Endodermal cell (in vitro differentiated cells): ENCODE measurements at regions not wholly inside any gene's neighbourhood (a gene's known extent, or its start where the extent isn't known, plus 50 kb on each side); places are given as distances from the start of the nearest gene placed in this dataset.
A peak's percentile ranks its signal among the peaks of the same experiment; 100 is the strongest.

ENCODE experiments used
- DNase-seq: peaks from one replicate; pipeline ENCODE4 v3.0.0-alpha.2; 2017
- H3K27ac ChIP-seq: 2 replicates; pipeline ENCODE4 v1.5.1; 2013; ENCODE audit warnings: mild to moderate bottlenecking, low read depth, low read length, moderate library complexity
- H3K27me3 ChIP-seq: 2 replicates; pipeline ENCODE4 v1.6.1; 2013; ENCODE audit warnings: mild to moderate bottlenecking, low read length, moderate library complexity; ENCODE audit not compliant: insufficient read depth, control insufficient read depth, poor library complexity, severe bottlenecking
- H3K36me3 ChIP-seq: 2 replicates; pipeline ENCODE4 v1.7.0; 2013; ENCODE audit warnings: mild to moderate bottlenecking, low read length, moderate library complexity; ENCODE audit not compliant: control insufficient read depth, insufficient read depth
- H3K4me1 ChIP-seq: one replicate; pipeline ENCODE4 v1.7.0; 2013; ENCODE audit warnings: low read length; ENCODE audit not compliant: control insufficient read depth, insufficient read depth
- H3K4me3 ChIP-seq: 2 replicates; pipeline ENCODE4 v1.5.1; 2013; ENCODE audit warnings: mild to moderate bottlenecking, low read length, moderate library complexity
- H3K9ac ChIP-seq: 2 replicates; pipeline ENCODE4 v1.6.1; 2013; ENCODE audit warnings: mild to moderate bottlenecking, low read length, moderate library complexity; ENCODE audit not compliant: poor library complexity, severe bottlenecking; ENCODE audit errors: extremely low read depth
- H3K9me3 ChIP-seq: 2 replicates; pipeline ENCODE4 v1.6.1; 2013; ENCODE audit warnings: mild to moderate bottlenecking, low read length, moderate library complexity; ENCODE audit not compliant: control insufficient read depth
- H3K27ac Mint-ChIP-seq: 2 replicates; pipeline ENCODE4 v1.8.0; 2020; ENCODE audit warnings: mixed read lengths
- H3K27me3 Mint-ChIP-seq: 2 replicates; pipeline ENCODE4 v1.8.0; 2021; ENCODE audit warnings: mild to moderate bottlenecking, mixed read lengths; ENCODE audit not compliant: insufficient read depth
- H3K36me3 Mint-ChIP-seq: 2 replicates; pipeline ENCODE4 v1.8.0; 2020; ENCODE audit warnings: low read depth, mixed read lengths
- H3K4me1 Mint-ChIP-seq: 2 replicates; pipeline ENCODE4 v1.8.0; 2020; ENCODE audit warnings: mixed read lengths
- H3K4me3 Mint-ChIP-seq: 2 replicates; pipeline ENCODE4 v1.8.0; 2020; ENCODE audit warnings: mild to moderate bottlenecking, moderate library complexity, mixed read lengths
- H3K9me3 Mint-ChIP-seq: 2 replicates; pipeline ENCODE4 v1.8.0; 2020; ENCODE audit warnings: mild to moderate bottlenecking, mixed read lengths
- CTCF ChIP-seq: fragments of 200-600 bp; sonication (generic); conservative IDR thresholded peaks from 2 replicates; pipeline ENCODE4 v1.5.0; 2021; ENCODE audit warnings: antibody characterized with exemption, mild to moderate bottlenecking
- WGBS, 2 experiments: methylation state at CpG; one replicate each; pipeline versions ENCODE4 v1.1.5 to v1.1.7; 2013; ENCODE audit warnings: missing lambda C conversion rate in 2 of 2, mixed read lengths in 1 of 2; ENCODE audit not compliant: insufficient coverage in 1 of 2, insufficient read length in 1 of 2; 5-methylcytosine and 5-hydroxymethylcytosine counted together

DNA sequence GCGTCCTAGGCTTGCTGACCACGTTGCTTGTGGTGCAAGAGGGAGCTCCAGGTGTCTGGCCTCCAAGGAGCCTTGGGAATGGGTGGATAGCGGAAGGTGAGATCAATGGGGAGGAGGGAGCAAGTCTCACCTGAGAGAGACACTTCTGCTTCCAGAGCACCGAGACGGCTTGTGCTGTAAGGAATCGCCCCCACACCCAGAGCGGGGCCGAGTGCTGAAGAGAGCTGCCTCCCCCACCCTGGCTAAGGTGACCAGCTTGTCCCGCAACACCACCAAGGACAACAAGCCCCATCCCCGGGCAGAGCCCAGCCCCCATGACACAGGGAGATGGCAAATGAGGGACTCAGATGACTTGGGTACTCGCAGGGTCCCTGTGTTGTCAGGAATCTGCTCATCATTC, 485.6 kb downstream of the NPHP4 start:
- no peak for TF ChIP-seq CTCF
- Histone ChIP-seq H3K36me3 (no peaks in the 10 kb centered on the region), H3K27me3 (no peaks in the 10 kb centered on the region), H3K4me1 (no peaks in the 10 kb centered on the region), H3K4me3 (no peak overlapping the region), H3K9me3 (no peaks in the 10 kb centered on the region), H3K9ac (no peak overlapping the region), H3K27ac (no peak overlapping the region)
- peaks cover 11% of the 10 kb centered on the region for H3K4me1 Mint-ChIP-seq
- no peaks in the 10 kb centered on the region for H3K36me3 Mint-ChIP-seq
- no peak overlapping the region for H3K27ac Mint-ChIP-seq
- no peaks in the 10 kb centered on the region for H3K9me3 Mint-ChIP-seq
- DNase-seq, result no peak
- 94% methylated on average over 11 of the region's 11 CpGs for WGBS, 2 experiments
- H3K4me3 Mint-ChIP-seq, result no peak overlapping the region
- peaks cover 8% of the 10 kb centered on the region for H3K27me3 Mint-ChIP-seq

- Histone ChIP-seq H3K4me3 (no peak overlapping the region), H3K4me1 (no peaks in the 10 kb centered on the region), H3K27ac (no peak overlapping the region), H3K36me3 (no peaks in the 10 kb centered on the region), H3K9ac (no peak overlapping the region), H3K9me3 (no peaks in the 10 kb centered on the region), H3K27me3 (no peaks in the 10 kb centered on the region)
- Mint-ChIP-seq H3K27ac (no peak overlapping the region), H3K4me1 (peaks cover 11% of the 10 kb centered on the region), H3K27me3 (peaks cover 3% of the 10 kb centered on the region), H3K36me3 (no peaks in the 10 kb centered on the region), H3K9me3 (no peaks in the 10 kb centered on the region), H3K4me3 (no peak overlapping the region)
- no peak for DNase-seq
- TF ChIP-seq CTCF, result no peak
- 94 to 100% methylated on average over 2 to 6 of the region's 6 CpGs for WGBS, 2 experiments
Measured at GRCh38 chr1:5505944-5506343, 486.3 kb downstream of the NPHP4 start.

GRCh38 chr1:5504364-5504740, 487.9 kb downstream of the NPHP4 start:
- WGBS, 2 experiments, result 86 to 92% methylated on average over 4 to 8 of the region's 8 CpGs
- Mint-ChIP-seq H3K4me3 (no peak overlapping the region), H3K9me3 (no peaks in the 10 kb centered on the region), H3K27me3 (peaks cover 2% of the 10 kb centered on the region), H3K27ac (no peak overlapping the region), H3K4me1 (peaks cover 6% of the 10 kb centered on the region), H3K36me3 (no peaks in the 10 kb centered on the region)
- no peak overlapping the region for H3K9ac ChIP-seq
- no peaks in the 10 kb centered on the region for H3K4me1 ChIP-seq
- H3K9me3 ChIP-seq, result no peaks in the 10 kb centered on the region
- no peak overlapping the region for H3K4me3 ChIP-seq
- no peak for DNase-seq
- no peaks in the 10 kb centered on the region for H3K27me3 ChIP-seq
- H3K36me3 ChIP-seq, result no peaks in the 10 kb centered on the region
- H3K27ac ChIP-seq, result no peak overlapping the region
- peak; percentile 26 for TF ChIP-seq CTCF
